Fibroblast of villous mesenchyme (primary cell): ENCODE measurements at regions not wholly inside any gene's neighbourhood (a gene's known extent, or its start where the extent isn't known, plus 50 kb on each side); places are given as distances from the start of the nearest gene placed in this dataset. TPM values are rescaled to one million over a fixed set of nuclear protein-coding genes. Genes with fewer than 3 reads are reported as not detected.

ENCODE experiments used
- DNase-seq: peaks from one replicate; pipeline ENCODE4 v3.0.0-alpha.2; 2010; ENCODE audit warnings: low read depth
- H3K4me3 ChIP-seq: 2 replicates; pipeline ENCODE4 v1.5.1; 2011; ENCODE audit warnings: low read depth, mild to moderate bottlenecking, low read length
- small RNA-seq: library from RNA; depleted of rRNA; stranded (forward); fragments of <200 nt; gene quantifications from one replicate; pipeline ENCODE3, GENCODE V24; 2012
- TF ChIP-seq, protein P1 (sequence below): IDR thresholded peaks from 2 replicates; pipeline ENCODE4 v1.5.1; 2012; ENCODE audit warnings: low read depth, mild to moderate bottlenecking, low read length; ENCODE audit not compliant: insufficient read depth

DNA sequence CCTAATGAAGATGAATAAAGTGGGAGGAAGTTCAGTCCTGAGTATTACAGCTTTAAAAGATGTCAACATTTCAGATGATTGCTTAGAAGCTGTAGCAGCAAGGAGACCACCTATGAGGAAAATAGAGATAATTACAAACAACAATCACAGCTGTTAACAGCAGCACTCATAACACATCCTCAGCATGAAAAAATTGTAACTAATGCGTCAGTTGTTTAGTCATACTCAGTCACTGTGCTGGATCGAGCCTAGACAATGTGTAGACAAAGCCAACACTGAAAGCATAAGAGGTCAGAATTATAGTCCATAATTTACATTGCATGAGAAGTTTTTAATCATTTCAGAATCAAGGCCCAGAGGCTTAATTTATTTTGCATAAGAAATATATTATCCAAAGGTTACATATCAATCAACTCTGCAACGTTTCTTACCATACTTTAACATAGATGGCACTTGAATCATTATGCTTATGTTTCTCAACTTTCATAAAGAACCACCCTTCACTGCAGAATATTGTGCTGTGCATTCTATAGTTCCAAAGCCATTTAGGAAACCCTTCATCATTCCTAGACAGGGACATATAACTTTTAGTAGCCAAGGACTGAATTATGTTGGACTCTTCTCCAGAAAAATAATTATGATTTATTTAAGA is 60.2 kb upstream of the HAPLN1 start:
- TF ChIP-seq, protein P1, sequence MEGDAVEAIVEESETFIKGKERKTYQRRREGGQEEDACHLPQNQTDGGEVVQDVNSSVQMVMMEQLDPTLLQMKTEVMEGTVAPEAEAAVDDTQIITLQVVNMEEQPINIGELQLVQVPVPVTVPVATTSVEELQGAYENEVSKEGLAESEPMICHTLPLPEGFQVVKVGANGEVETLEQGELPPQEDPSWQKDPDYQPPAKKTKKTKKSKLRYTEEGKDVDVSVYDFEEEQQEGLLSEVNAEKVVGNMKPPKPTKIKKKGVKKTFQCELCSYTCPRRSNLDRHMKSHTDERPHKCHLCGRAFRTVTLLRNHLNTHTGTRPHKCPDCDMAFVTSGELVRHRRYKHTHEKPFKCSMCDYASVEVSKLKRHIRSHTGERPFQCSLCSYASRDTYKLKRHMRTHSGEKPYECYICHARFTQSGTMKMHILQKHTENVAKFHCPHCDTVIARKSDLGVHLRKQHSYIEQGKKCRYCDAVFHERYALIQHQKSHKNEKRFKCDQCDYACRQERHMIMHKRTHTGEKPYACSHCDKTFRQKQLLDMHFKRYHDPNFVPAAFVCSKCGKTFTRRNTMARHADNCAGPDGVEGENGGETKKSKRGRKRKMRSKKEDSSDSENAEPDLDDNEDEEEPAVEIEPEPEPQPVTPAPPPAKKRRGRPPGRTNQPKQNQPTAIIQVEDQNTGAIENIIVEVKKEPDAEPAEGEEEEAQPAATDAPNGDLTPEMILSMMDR, result no peak
- no peak overlapping the region for H3K4me3 ChIP-seq
- DNase-seq, result no peak

GRCh38 chr5:83777856-83778255 is 57.2 kb upstream of the HAPLN1 start:
- no peak overlapping the region for H3K4me3 ChIP-seq
- DNase-seq, result no peak

DNA sequence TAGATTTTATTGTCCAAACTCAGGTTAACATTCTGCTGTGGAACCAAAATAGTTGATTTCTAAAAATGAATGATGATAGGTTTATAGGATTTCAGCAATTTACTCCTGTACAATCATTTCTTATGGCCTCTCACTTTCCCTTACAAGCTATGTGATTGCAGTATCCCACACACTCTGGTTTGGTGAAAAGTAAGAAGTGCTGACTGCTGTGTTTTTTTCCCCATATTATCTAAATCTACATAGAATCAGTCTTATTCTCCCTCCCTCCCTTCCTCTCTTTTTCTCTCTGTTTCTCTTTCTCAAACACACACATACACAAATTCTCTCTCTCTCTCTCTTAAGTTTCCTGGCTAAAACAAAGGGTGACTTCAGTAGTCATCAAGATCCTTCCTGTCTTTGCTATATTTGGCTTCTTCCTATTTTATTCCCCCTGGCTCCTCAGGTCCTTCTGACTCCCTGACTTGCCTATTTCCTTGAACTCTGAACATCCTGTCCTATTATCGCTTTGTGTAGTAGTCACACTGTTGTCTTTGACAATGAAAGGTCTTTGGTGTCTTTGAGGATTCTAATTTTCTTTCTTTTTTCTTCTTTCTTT is 55.9 kb upstream of the HAPLN1 start:
- H3K4me3 ChIP-seq, result no peak overlapping the region
- TF ChIP-seq, protein P1, result no peak
- DNase-seq, result no peak

More at GRCh38 chr5:83777856-83778255, 57.2 kb upstream of the HAPLN1 start:
- TF ChIP-seq, protein P1, result no peak

Small RNA genes in the stretch of these regions (small RNA-seq; reads per million reads assigned to genes)
- gene RNU4-11P, result not detected
